ENCODE measurements at regions not wholly inside any gene's neighbourhood (a gene's known extent, or its start where the extent isn't known, plus 50 kb on each side); places are given as distances from the start of the nearest gene placed in this dataset.
A peak's percentile ranks its signal among the peaks of the same experiment; 100 is the strongest.

- DNase-seq, result no peak
Observed at GRCh38 chr11:128642571-128642970, 51.3 kb upstream of the FLI1 start.

- DNase-seq, result peak; percentile 58
Observed at GRCh38 chr11:128643661-128644317, 50.1 kb upstream of the FLI1 start.
